Hypothalamus (tissue), 51 donors: ENCODE measurements at regions not wholly inside any gene's neighbourhood (a gene's known extent, or its start where the extent isn't known, plus 50 kb on each side); places are given as distances from the start of the nearest gene placed in this dataset.
"Not testable (repeated sequence)": the region's sequence is repeated elsewhere in the genome, so short reads cannot be mapped to it uniquely, and the experiment has no call there.

Source experiments
- DNase-seq, 51 donors: peaks; one replicate each; lab custom pipeline; 2025; lab: John Stamatoyannopoulos, UW

GRCh38 chrX:28408017-28408723, 179.1 kb upstream of the IL1RAPL1 start:
- no peak for DNase-seq

- no peak for DNase-seq
Measured at GRCh38 chrX:28398342-28398741, 188.9 kb upstream of the IL1RAPL1 start.

DNA sequence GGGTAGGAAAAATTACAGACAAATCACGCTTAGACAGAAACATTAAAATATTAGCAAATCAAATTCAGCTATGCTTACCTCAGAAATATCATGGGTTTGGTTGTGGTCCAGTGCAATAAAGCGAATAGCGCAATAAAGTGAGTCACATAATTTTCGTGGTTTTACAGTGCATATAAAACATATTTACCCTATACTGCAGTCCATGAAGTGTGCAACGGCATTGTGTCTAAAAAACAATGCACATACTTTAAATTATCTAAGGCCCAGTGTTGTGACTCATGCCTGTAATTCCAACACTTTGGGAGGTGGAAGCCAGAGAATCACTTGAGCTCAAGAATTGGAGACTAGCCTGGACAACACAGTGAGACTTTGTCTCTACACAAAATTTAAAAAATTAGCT, 195.7 kb upstream of the IL1RAPL1 start:
- DNase-seq: no peak

DNA sequence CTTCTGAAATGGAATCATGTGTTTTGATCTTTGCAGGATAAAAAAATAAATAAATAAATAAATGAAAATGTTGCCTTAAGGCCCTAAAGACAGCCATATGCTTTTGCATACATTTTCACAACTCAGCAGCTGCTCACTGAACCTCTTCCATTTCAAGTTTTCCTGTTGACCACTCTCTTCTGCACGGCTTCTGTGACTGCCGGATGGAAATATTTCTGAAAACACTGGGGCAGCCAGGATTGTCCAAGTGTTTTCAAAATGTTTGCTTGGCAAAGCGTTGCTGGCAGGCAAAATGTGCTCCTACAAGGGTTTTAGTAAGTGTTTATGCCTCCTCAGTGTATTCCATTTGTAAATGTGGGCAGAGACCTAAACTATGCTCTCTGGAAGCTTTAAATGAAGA, 208.1 kb upstream of the IL1RAPL1 start:
- peak in 4 of 51 donors; percentile 0 to 1 (median 0) for DNase-seq

DNA sequence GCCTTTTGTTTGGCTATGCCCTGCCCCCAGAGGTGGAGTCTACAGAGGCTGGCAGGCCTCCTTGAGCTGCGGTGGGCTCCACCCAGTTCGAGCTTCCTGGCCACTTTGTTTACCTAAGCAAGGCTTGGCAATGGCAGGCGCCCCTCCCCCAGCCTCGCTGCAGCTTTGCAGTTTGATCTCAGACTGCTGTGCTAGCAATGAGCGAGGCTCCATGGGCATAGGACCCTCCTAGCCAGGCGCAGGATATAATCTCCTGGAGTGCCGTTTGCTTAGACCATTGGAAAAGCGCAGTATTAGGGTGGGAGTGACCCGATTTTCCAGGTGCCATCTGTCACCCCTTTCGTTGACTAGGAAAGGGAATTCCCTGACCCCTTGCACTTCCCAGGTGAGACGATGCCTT, 219.6 kb upstream of the IL1RAPL1 start:
- not testable (repeated sequence) for DNase-seq

DNA sequence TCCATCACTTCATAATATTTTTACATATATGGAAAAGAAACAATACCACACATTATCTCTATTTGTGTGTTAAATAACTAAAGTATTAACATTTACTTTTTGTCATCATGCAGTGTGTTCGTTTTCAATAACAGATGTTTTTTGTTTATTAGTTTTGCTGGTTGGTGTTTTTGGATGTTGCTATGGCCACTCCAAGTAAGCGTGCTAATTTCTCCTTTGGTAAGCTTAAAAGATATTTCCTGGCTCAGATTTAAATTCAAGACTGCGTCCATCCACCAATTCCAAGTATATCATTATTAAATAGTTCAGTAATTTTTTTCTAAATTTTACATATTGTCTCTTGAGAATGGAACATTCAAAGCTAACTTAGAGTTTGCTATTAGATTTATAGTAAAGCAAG, 235.4 kb upstream of the IL1RAPL1 start:
- no peak for DNase-seq

GRCh38 chrX:28349888-28350287, 237.4 kb upstream of the IL1RAPL1 start:
- no peak for DNase-seq

GRCh38 chrX:28347476-28347875, 239.8 kb upstream of the IL1RAPL1 start:
- DNase-seq: no peak

GRCh38 chrX:28329156-28329555, 258.1 kb upstream of the IL1RAPL1 start:
- no peak for DNase-seq

GRCh38 chrX:28324321-28324721, 262.9 kb upstream of the IL1RAPL1 start:
- no peak for DNase-seq

DNA sequence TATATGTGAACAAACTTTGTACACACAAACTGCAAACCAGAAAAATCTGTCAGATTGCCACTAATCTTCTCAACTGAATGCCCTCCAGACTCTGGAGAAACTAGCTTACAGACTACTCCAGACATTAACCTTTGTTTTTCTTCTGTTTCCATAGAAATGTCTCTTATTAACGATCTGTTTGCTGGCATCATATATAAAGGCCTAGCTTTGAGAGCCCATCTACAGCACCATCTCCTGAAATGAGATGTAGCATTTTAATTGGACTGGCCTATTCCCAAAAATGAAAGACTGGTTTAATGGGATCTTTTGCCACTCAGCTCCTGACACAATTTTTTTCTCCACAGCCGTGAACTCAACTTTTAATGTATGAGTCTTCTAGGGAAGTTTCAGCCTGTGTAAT, 266.0 kb upstream of the IL1RAPL1 start:
- DNase-seq: no peak

- DNase-seq: no peak
Measured at GRCh38 chrX:28312965-28313364, 274.3 kb upstream of the IL1RAPL1 start.

GRCh38 chrX:28312259-28312658, 275.0 kb upstream of the IL1RAPL1 start:
- DNase-seq: no peak

- no peak for DNase-seq
Measured at GRCh38 chrX:28311466-28311865, 275.8 kb upstream of the IL1RAPL1 start.

GRCh38 chrX:28303486-28303885, 283.8 kb upstream of the IL1RAPL1 start:
- no peak for DNase-seq

DNA sequence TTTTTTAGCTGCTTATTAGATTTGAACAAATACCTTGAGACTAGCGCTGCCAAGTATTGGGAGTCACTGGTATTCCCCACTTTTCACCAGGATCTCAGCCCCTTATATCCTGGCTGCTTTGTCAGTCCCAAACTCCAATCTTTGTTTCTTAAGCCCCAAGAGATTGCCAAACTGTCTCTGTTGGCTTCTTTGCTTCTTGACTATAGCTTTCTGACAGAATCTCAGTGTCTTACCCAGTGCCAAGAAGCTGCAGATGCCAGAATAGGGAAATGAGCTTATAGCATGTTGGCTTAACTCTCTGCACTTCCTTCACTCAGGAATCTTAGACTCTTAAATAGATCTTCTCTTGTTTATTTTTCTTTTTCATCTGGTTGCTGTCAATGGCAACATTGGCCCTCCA, 297.5 kb upstream of the DCAF8L1 start:
- DNase-seq: no peak

GRCh38 chrX:28278251-28278650, 297.0 kb upstream of the DCAF8L1 start:
- no peak for DNase-seq

DNA sequence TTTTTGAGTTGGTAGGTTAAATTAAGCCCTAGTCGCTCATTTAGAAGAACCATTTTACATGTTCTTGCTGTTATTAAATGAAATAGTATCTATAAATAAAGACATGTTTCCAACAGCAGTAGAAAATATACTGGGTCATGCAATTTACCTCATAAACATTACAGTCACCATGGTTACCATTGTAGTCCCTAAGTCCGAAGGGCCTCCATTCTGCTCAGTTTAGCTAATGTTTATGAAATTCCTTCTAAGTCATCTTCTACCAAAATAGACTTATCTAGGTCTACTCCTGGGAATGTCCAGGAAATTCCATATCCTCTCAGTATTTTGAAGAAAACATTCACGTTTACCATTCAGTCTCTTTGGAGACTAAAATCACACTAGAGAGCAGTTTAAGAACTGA, 292.5 kb upstream of the DCAF8L1 start:
- DNase-seq: no peak

DNA sequence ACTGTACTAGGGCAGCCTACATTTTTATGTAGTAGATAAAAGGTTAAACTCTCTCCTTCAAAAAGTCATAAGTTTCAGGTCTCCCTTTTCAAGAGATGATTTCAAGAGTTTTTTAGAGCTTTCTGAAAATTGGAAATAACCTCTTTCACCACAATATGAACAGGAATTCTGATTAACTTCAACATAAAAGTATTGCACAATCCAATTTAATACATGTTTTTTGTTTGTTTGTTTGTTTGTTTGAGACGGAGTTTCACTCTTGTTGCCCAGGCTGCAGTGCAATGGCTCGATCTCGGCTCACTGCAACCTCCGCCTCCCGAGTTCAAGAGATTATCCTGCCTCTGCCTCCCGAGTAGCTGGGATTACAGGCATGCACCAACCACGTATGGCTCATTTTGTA, 265.4 kb upstream of the DCAF8L1 start:
- no peak for DNase-seq

DNA sequence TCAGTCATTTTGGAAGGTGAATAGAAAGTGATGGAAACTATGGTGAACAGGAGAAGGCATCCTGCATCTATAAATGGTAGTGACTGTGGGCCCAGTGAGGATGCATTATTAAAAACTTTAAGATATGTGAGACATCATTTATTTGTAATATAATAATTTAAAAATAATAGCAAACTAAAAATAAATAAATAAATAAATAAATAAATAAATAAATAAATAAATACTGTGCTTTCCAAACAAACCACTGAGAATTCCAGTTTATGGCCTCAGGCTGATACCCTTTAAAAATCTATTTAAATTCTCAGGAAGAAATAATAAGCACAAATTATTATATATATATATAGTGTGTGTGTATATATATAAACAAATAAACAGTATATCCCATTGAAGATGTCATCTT, 248.0 kb upstream of the DCAF8L1 start:
- DNase-seq: no peak

DNA sequence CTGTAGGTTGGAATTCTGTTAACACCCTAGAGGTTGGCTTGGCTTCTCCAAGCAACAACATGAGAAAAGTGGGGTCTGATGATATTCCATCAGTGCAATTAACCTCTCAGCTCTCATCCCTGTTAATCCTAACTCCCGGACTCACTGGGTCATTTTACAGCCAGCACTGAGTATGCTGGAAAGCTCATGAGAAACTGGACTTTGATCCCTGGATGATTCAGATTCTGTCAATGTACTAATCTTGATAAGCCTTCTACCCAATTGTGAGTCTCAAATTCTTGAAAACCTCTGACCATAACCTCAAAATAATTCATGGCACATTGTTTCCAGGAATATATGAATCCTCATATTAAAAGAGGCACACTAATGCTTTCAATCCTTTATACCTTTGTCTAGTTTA, 244.3 kb upstream of the DCAF8L1 start:
- DNase-seq: no peak

GRCh38 chrX:28223991-28224390, 242.7 kb upstream of the DCAF8L1 start:
- DNase-seq: no peak

DNA sequence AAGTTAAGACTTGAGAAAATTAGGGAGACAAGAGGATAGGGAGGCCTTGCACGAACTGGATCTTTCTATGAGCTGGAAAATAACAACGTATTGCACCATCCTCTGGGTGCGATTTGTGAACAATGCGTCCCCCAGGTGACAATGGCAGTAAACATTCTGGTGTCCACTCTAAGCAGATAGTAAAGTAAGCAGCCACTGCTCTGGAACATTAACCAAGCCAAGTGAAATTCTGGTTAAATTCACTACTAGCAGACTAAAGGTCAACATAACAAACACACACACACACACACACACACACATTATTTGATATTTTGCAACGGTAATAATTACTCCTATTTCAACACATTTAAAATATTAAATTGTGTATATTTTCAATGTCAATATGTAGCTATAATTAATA, 242.2 kb upstream of the DCAF8L1 start:
- no peak for DNase-seq
